Psoas muscle (tissue), 7 donors: ENCODE measurements at regions not wholly inside any gene's neighbourhood (a gene's known extent, or its start where the extent isn't known, plus 50 kb on each side); places are given as distances from the start of the nearest gene placed in this dataset.
A peak's percentile ranks its signal among the peaks of the same experiment; 100 is the strongest.

Source experiments
- ATAC-seq, 4 donors: fragments of 200-7000 bp; cut with Tn5 transposase; one replicate each; pipeline ENCODE4 v1.9.1; 2020; ENCODE audit warnings: moderate library complexity in 3 of 4, mild to moderate bottlenecking in 2 of 4
- DNase-seq, 2 donors: peaks; one replicate each; pipeline ENCODE4 v3.0.0-alpha.2; 2020
- H3K27ac ChIP-seq: fragments of 200-600 bp; one replicate; pipeline ENCODE4 v1.8.0; 2022
- H3K27me3 ChIP-seq, 3 donors: fragments of 200-600 bp in 1 of 3; one replicate each; pipeline versions ENCODE4 v1.6.1 to v1.8.0; 2013 to 2022; ENCODE audit warnings: low read length in 2 of 3, mild to moderate bottlenecking in 2 of 3, moderate library complexity in 1 of 3; ENCODE audit not compliant: insufficient read depth in 3 of 3
- H3K36me3 ChIP-seq, 2 donors: fragments of 200-600 bp in 1 of 2; one replicate each; pipeline versions ENCODE4 v1.6.1 to v1.8.0; 2013 to 2022; ENCODE audit warnings: low read depth in 1 of 2, mild to moderate bottlenecking in 1 of 2, moderate library complexity in 1 of 2; ENCODE audit not compliant: insufficient read depth in 1 of 2
- H3K4me1 ChIP-seq: fragments of 200-600 bp; one replicate; pipeline ENCODE4 v1.8.0; 2022
- H3K4me3 ChIP-seq: fragments of 200-600 bp; one replicate; pipeline ENCODE4 v1.8.0; 2022; ENCODE audit warnings: mild to moderate bottlenecking
- H3K9me3 ChIP-seq: fragments of 200-600 bp; one replicate; pipeline ENCODE4 v1.8.0; 2022
- WGBS, 3 donors: extraction: QIAGEN DNeasy Blood & Tissue Kit; methylation state at CpG; one replicate each; pipeline versions ENCODE4 v1.1.6 to v1.1.7; 2013; 5-methylcytosine and 5-hydroxymethylcytosine counted together
- intact Hi-C, 2 donors: fragments of 100-400 bp; cut with DNase I; formaldehyde crosslinking; loops; one replicate each; pipeline versions ENCODE4 v1.11.0 to v1.14.2; 2022
- TF ChIP-seq, protein P1 (sequence below): fragments of 200-600 bp; IDR thresholded peaks from one replicate; pipeline ENCODE4 v1.8.0; 2022; ENCODE audit warnings: antibody characterized with exemption
- donor health status: healthy with polysubstance abuse.
- donor health status: DM: no; HTN: no; CAD: no; lungs with moderate emphysema.
- donor health status: Bipolar disorder and iron deficiency.
- donor health status: healthy.
- donor health status: DM: yes; HTN: yes; CAD: no.
- donor health status: DM: no; HTN: no; CAD: no.
- donor health status: DM: yes; HTN: yes; CAD: no.

DNA sequence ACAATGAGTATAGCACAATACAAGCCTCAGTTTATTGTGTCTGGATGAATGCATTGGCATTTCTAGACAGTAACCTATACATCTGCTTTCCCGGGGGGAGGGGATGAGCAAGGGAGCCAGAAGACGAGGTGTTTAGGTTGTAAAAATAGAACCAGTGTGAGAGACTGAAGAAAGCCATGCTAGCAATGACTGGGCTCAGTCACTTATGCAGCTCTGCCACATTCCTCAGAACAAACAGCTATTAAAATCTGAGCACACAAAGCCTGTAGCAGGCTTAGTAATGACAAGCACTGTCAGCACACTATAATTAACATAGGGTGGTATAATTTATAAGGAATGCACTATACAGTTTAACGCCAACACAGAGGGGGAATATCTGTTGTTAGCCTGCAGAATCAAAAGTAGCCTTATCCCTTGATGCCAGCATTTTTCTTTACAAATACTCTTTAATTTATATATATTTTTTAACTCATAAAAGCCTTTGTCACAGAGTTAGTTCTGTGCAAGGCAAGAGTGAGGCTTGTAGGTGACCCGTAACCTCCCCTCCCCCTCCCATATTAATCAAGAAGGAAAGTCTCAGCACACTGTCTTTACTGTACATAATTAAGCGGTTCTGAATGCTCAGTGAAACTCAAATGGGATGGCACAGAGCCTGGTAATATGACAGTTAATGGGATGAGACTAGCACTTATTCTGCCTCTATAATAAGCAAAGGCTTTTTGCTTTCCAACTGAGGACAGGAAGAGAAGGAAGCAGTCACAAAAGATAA lies 295.4 kb downstream of the CSNK1G3 start:
- ATAC-seq: peak in 3 of 4 donors; percentile 54 to 85 (median 70)
- H3K27ac ChIP-seq: no peak overlapping the region
- H3K4me3 ChIP-seq: no peak overlapping the region
- H3K27me3 ChIP-seq: no peaks in the 10 kb centered on the region
- no peak for DNase-seq
- TF ChIP-seq, protein P1, sequence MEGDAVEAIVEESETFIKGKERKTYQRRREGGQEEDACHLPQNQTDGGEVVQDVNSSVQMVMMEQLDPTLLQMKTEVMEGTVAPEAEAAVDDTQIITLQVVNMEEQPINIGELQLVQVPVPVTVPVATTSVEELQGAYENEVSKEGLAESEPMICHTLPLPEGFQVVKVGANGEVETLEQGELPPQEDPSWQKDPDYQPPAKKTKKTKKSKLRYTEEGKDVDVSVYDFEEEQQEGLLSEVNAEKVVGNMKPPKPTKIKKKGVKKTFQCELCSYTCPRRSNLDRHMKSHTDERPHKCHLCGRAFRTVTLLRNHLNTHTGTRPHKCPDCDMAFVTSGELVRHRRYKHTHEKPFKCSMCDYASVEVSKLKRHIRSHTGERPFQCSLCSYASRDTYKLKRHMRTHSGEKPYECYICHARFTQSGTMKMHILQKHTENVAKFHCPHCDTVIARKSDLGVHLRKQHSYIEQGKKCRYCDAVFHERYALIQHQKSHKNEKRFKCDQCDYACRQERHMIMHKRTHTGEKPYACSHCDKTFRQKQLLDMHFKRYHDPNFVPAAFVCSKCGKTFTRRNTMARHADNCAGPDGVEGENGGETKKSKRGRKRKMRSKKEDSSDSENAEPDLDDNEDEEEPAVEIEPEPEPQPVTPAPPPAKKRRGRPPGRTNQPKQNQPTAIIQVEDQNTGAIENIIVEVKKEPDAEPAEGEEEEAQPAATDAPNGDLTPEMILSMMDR: no peak
- no peaks in the 10 kb centered on the region for H3K9me3 ChIP-seq
- intact Hi-C loops: no loop called here
- 30 to 42% (median 41%) methylated on average over 5 of the region's 5 CpGs for WGBS, 3 donors
- H3K36me3 ChIP-seq: no peaks in the 10 kb centered on the region
- peaks cover 48% of the 10 kb centered on the region for H3K4me1 ChIP-seq

DNA sequence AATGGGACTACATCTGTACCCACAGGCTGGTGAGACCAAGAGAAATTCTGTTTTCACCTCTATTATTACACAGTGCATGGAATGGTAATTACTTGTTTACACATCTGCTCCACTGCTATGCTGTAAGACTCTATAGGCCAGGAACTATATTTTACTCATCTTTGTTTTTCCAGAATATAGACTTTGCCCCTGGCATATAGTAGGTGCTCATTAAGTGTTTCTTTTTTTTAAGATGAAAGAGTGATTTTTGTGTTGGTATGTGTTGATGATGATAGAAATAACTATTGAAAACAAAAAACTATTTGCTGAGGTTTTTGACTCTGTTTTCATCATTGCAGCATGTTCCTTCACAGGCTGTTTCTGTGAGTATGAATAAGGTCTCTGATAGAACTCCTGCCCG lies 294.7 kb downstream of the CSNK1G3 start:
- 55 to 79% (median 76%) methylated on average over 1 of the region's 1 CpG for WGBS, 3 donors
- no peaks in the 10 kb centered on the region for H3K27me3 ChIP-seq
- H3K4me1 ChIP-seq: peaks cover 46% of the 10 kb centered on the region
- ATAC-seq (no peak), DNase-seq (no peak)
- intact Hi-C loops: no loop called here
- H3K9me3 ChIP-seq: no peaks in the 10 kb centered on the region
- H3K36me3 ChIP-seq: no peaks in the 10 kb centered on the region
- TF ChIP-seq, protein P1: no peak
- H3K4me3 ChIP-seq: no peak overlapping the region
- H3K27ac ChIP-seq: no peak overlapping the region

DNA sequence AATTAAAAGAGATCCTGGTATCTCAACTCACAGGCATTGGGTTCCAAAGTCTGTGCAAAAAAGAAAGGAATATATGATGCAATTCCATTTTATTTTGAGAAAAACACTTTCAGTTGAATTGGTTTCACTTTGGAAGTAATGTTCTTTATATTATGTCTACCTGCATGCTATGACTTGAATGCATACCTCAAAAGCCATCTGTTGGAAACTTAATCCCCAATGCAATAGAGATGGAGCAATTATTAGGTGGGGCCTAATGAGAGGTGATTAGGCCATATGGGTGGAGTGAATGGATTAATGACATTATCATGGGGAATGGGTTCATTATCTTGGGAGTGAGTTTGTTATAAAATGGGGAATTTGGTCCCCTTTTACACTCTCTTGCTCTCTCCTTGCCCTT lies 293.3 kb downstream of the CSNK1G3 start:
- ATAC-seq: no peak
- TF ChIP-seq, protein P1: no peak
- intact Hi-C loops: no loop called here

DNA sequence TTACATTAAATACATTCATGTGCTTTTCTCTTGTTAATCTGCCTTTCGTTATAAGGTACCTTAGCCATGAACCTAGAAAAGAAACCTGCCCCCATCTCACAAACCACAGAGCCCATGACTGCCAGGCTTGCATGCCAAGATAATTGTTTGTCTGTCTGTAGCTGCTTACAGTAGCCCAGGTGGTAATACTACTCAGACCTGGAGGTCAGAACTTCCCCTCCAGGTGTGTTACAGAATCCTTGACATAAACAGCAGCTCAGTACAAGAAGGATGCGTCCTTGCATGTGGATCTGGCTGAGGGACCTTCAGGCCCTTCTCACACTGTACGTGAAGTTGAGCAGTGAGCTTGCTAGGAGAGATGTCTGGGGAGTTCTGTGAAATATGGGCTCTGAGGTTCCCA lies 291.4 kb downstream of the CSNK1G3 start:
- Histone ChIP-seq H3K27ac (no peak overlapping the region), H3K4me3 (no peak overlapping the region), H3K9me3 (no peaks in the 10 kb centered on the region), H3K36me3 (no peaks in the 10 kb centered on the region), H3K27me3 (no peaks in the 10 kb centered on the region), H3K4me1 (peaks cover 15% of the 10 kb centered on the region)
- intact Hi-C loops: no loop called here
- TF ChIP-seq, protein P1: no peak
- 95 to 97% (median 96%) methylated on average over 3 of the region's 3 CpGs for WGBS, 3 donors
- no peak for ATAC-seq
- no peak for DNase-seq

More for the DNA sequence above, 293.3 kb downstream of the CSNK1G3 start:
- DNase-seq: no peak
- Histone ChIP-seq H3K27me3 (no peaks in the 10 kb centered on the region), H3K4me1 (peaks cover 34% of the 10 kb centered on the region), H3K36me3 (no peaks in the 10 kb centered on the region), H3K9me3 (no peaks in the 10 kb centered on the region), H3K4me3 (no peak overlapping the region), H3K27ac (no peak overlapping the region)
